H9 (cell line): ENCODE measurements at regions not wholly inside any gene's neighbourhood (a gene's known extent, or its start where the extent isn't known, plus 50 kb on each side); places are given as distances from the start of the nearest gene placed in this dataset.

Experiments used
- DNase-seq: peaks from one replicate; pipeline ENCODE4 v3.0.0-alpha.2; 2017
- H2AFZ ChIP-seq: one replicate; pipeline ENCODE4 v1.6.1; 2013; ENCODE audit warnings: mild to moderate bottlenecking, low read length, control low read depth, moderate library complexity
- H2AK5ac ChIP-seq: 2 replicates; pipeline ENCODE4 v1.6.1; 2013; ENCODE audit warnings: low read length, control low read depth, mixed read lengths; ENCODE audit not compliant: insufficient read length
- H2BK120ac ChIP-seq: one replicate; pipeline ENCODE4 v1.6.1; 2013; ENCODE audit warnings: low read depth, mild to moderate bottlenecking, low read length, control low read depth, inconsistent platforms; ENCODE audit not compliant: poor library complexity, severe bottlenecking
- H2BK12ac ChIP-seq: 2 replicates; pipeline ENCODE4 v1.6.1; 2013; ENCODE audit warnings: low read length, control low read depth, mixed read lengths, low read depth; ENCODE audit not compliant: insufficient read length
- H2BK15ac ChIP-seq: 2 replicates; pipeline ENCODE4 v1.6.1; 2013; ENCODE audit warnings: low read depth, low read length, control low read depth
- H2BK20ac ChIP-seq: one replicate; pipeline ENCODE4 v1.6.1; 2013; ENCODE audit warnings: low read depth, mild to moderate bottlenecking, low read length, control low read depth, inconsistent platforms; ENCODE audit not compliant: poor library complexity, severe bottlenecking
- H2BK5ac ChIP-seq: 2 replicates; pipeline ENCODE4 v1.6.1; 2013; ENCODE audit warnings: low read length, control low read depth, mixed read lengths; ENCODE audit not compliant: insufficient read length
- H3K14ac ChIP-seq: 2 replicates; pipeline ENCODE4 v1.6.1; 2013; ENCODE audit warnings: low read length, control low read depth; ENCODE audit not compliant: insufficient read depth
- H3K18ac ChIP-seq: 2 replicates; pipeline ENCODE4 v1.6.1; 2013; ENCODE audit warnings: low read depth, mild to moderate bottlenecking, mixed read lengths, low read length, control low read depth; ENCODE audit not compliant: insufficient read length
- H3K23ac ChIP-seq: 2 replicates; pipeline ENCODE4 v1.6.1; 2013; ENCODE audit warnings: low read length, control low read depth, mixed read lengths, low read depth; ENCODE audit not compliant: insufficient read length
- H3K23me2 ChIP-seq: 2 replicates; pipeline ENCODE4 v1.6.1; 2013; ENCODE audit warnings: low read depth, mild to moderate bottlenecking, mixed read lengths, low read length, control low read depth; ENCODE audit not compliant: insufficient read length, poor library complexity, severe bottlenecking
- H3K27ac ChIP-seq: 2 replicates; pipeline ENCODE4 v1.5.1; 2013; ENCODE audit warnings: low read length, control low read depth, mixed read lengths, low read depth; ENCODE audit not compliant: insufficient read length
- H3K27me3 ChIP-seq: 2 replicates; pipeline ENCODE4 v1.6.1; 2013; ENCODE audit warnings: low read length, control low read depth, inconsistent platforms; ENCODE audit not compliant: insufficient read depth
- H3K4ac ChIP-seq: 2 replicates; pipeline ENCODE4 v1.6.1; 2013; ENCODE audit warnings: low read depth, mild to moderate bottlenecking, control low read depth, inconsistent platforms, low read length, moderate library complexity
- H3K4me1 ChIP-seq: 2 replicates; pipeline ENCODE4 v1.6.1; 2013; ENCODE audit warnings: low read length, control low read depth, inconsistent platforms; ENCODE audit not compliant: insufficient read depth
- H3K4me2 ChIP-seq: 2 replicates; pipeline ENCODE4 v1.6.1; 2013; ENCODE audit warnings: low read length, control low read depth, mixed read lengths; ENCODE audit not compliant: insufficient read length, insufficient read depth
- H3K56ac ChIP-seq: 2 replicates; pipeline ENCODE4 v1.6.1; 2013; ENCODE audit warnings: low read depth, mild to moderate bottlenecking, mixed read lengths, low read length, control low read depth; ENCODE audit not compliant: insufficient read length
- H3K79me1 ChIP-seq: 2 replicates; pipeline ENCODE4 v1.6.1; 2013; ENCODE audit warnings: low read depth, mild to moderate bottlenecking, moderate library complexity, low read length, control low read depth, inconsistent platforms; ENCODE audit not compliant: insufficient read depth, poor library complexity, severe bottlenecking
- H3K79me2 ChIP-seq: 2 replicates; pipeline ENCODE4 v1.6.1; 2013; ENCODE audit warnings: low read length, control low read depth, inconsistent platforms; ENCODE audit not compliant: insufficient read depth
- H3K9ac ChIP-seq: 2 replicates; pipeline ENCODE4 v1.6.1; 2013; ENCODE audit warnings: low read length, control low read depth, mixed read lengths; ENCODE audit not compliant: insufficient read length; ENCODE audit errors: extremely low read depth
- H3K9me3 ChIP-seq: one replicate; pipeline ENCODE4 v1.6.1; 2013; ENCODE audit warnings: low read depth, low read length, inconsistent platforms; ENCODE audit not compliant: control insufficient read depth
- H3T11ph ChIP-seq: one replicate; pipeline ENCODE4 v1.6.1; 2013; ENCODE audit warnings: mild to moderate bottlenecking, low read length, control low read depth, inconsistent platforms
- H4K20me1 ChIP-seq: one replicate; pipeline ENCODE4 v1.6.1; 2013; ENCODE audit not compliant: control insufficient read depth, insufficient read length, insufficient read depth
- H4K5ac ChIP-seq: 2 replicates; pipeline ENCODE4 v1.6.1; 2013; ENCODE audit warnings: low read depth, mild to moderate bottlenecking, mixed read lengths, low read length, control low read depth; ENCODE audit not compliant: insufficient read length
- H4K8ac ChIP-seq: replicated peaks from 2 replicates; pipeline ENCODE4 v1.6.1; 2013; ENCODE audit warnings: low read length, control low read depth, mixed read lengths, low read depth; ENCODE audit not compliant: insufficient read length
- H4K91ac ChIP-seq: 2 replicates; pipeline ENCODE4 v1.6.1; 2013; ENCODE audit warnings: low read depth, mild to moderate bottlenecking, moderate library complexity, mixed read lengths, low read length, control low read depth; ENCODE audit not compliant: insufficient read length
- H3K27ac Mint-ChIP-seq, 3 experiments: 2 replicates in 2 of 3; 3 replicates in 1 of 3; pipeline ENCODE4 v1.8.0; 2020 to 2021; ENCODE audit warnings: mixed read lengths in 3 of 3, mild to moderate bottlenecking in 1 of 3, moderate library complexity in 1 of 3
- H3K27me3 Mint-ChIP-seq: 2 replicates; pipeline ENCODE4 v1.8.0; 2021; ENCODE audit warnings: low read depth, mild to moderate bottlenecking, moderate library complexity, mixed read lengths
- H3K36me3 Mint-ChIP-seq, 3 experiments: 2 replicates in 2 of 3; 3 replicates in 1 of 3; pipeline ENCODE4 v1.8.0; 2020 to 2021; ENCODE audit warnings: low read depth in 3 of 3, mixed read lengths in 3 of 3; ENCODE audit not compliant: insufficient read depth in 1 of 3
- H3K4me1 Mint-ChIP-seq, 2 experiments: 2 replicates each; pipeline ENCODE4 v1.8.0; 2020; ENCODE audit warnings: mixed read lengths in 2 of 2
- H3K4me3 Mint-ChIP-seq, 2 experiments: 2 replicates in 1 of 2; 3 replicates in 1 of 2; pipeline ENCODE4 v1.8.0; 2020 to 2021; ENCODE audit warnings: mild to moderate bottlenecking in 2 of 2, mixed read lengths in 2 of 2, moderate library complexity in 1 of 2
- H3K9me3 Mint-ChIP-seq, 2 experiments: 2 replicates in 1 of 2; 3 replicates in 1 of 2; pipeline ENCODE4 v1.8.0; 2020; ENCODE audit warnings: mild to moderate bottlenecking in 2 of 2, mixed read lengths in 2 of 2, moderate library complexity in 1 of 2
- WGBS: extraction: QIAGEN DNeasy Blood & Tissue Kit; methylation state at CpG from one replicate; pipeline ENCODE4 v1.1.7; 2013; ENCODE audit warnings: missing lambda C conversion rate, low lambda C conversion rate, mixed read lengths; ENCODE audit not compliant: insufficient read length; ENCODE audit errors: extremely low coverage; 5-methylcytosine and 5-hydroxymethylcytosine counted together
- TF ChIP-seq, protein P1 (sequence below): fragments of 200-600 bp; sonication (generic); conservative IDR thresholded peaks from 3 replicates; pipeline ENCODE4 v1.8.0; 2021; ENCODE audit warnings: antibody characterized with exemption, mild to moderate bottlenecking

DNA sequence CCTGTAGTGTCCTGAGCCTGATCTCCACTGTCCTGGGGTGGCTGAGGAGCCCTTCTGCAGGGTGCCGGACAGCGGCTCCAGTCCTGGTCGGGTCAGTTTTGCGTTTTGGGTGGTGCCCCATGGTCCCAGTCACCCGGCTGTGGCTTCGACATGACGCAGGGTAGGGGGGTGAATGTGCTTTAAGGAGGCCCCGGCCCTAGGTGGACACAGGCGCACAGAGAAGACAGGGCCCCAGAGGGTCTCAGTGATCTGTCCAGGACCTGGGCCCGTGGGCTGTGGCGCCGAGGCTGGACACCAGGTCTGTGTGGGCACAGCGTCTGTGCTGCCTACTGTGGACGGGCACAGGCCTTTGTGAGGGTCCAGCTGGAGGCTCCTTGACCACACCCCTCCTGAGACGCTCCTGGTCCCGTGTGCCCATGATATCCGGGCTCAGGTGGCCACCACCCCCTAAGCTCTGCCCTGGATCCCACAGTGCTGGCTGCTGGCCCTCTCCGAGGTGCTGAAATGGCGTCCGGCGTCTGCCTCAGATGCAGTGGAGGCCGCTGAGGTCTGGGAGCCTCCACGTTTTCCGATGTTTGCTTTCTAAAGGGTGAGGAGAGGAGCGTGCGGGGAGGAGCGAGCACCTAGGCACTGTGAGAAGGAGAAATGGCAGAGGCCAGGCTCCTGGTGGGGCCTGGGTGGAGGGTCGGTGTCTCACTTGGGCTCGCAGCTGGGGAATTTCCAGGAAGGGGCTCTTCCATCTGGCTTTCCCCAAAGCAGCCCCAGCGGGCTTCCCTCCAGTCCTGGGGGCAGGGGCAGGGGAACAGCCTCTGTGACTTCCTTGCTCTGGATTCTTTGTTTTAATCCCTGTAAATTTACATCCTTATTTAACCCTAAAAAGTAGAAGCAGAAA is 56.1 kb upstream of the ACSF3 start:
- WGBS: no CpG with 5 or more reads among the region's 30 CpGs
- Histone ChIP-seq H3K9ac (no peak overlapping the region), H3K4me2 (no peak overlapping the region), H4K8ac (no peak overlapping the region), H4K5ac (no peak overlapping the region), H3K4me1 (no peaks in the 10 kb centered on the region; the same call in 1 of the 2 replicates), H2BK20ac (no peak overlapping the region), H3K18ac (no peak overlapping the region), H2AK5ac (no peak overlapping the region), H3K9me3 (no peaks in the 10 kb centered on the region), H3K4ac (no peak overlapping the region), H3K23me2 (peaks cover 6% of the 10 kb centered on the region), H4K20me1 (no peaks in the 10 kb centered on the region), H3K56ac (no peak overlapping the region), H2BK120ac (no peak overlapping the region), H4K91ac (no peak overlapping the region), H3K23ac (no peak overlapping the region), H2BK5ac (no peak overlapping the region), H2AFZ (no peak overlapping the region), H3K27ac (no peak overlapping the region), H3K79me1 (no peaks in the 10 kb centered on the region), H2BK15ac (no peak overlapping the region), H3T11ph (no peak overlapping the region), H3K14ac (no peak overlapping the region), H2BK12ac (no peak overlapping the region), H3K27me3 (no peaks in the 10 kb centered on the region), H3K79me2 (no peaks in the 10 kb centered on the region)
- Mint-ChIP-seq H3K4me1 (peaks cover 7 to 30% of the 10 kb centered on the region in 2 experiments), H3K27ac (no peak overlapping the region; a peak in 1 of 7 replicates), H3K9me3 (no peaks in the 10 kb centered on the region; a peak in 1 of 5 replicates), H3K36me3 (no peaks in the 10 kb centered on the region), H3K4me3 (no peak overlapping the region), H3K27me3 (peaks cover 10% of the 10 kb centered on the region)
- TF ChIP-seq, protein P1, sequence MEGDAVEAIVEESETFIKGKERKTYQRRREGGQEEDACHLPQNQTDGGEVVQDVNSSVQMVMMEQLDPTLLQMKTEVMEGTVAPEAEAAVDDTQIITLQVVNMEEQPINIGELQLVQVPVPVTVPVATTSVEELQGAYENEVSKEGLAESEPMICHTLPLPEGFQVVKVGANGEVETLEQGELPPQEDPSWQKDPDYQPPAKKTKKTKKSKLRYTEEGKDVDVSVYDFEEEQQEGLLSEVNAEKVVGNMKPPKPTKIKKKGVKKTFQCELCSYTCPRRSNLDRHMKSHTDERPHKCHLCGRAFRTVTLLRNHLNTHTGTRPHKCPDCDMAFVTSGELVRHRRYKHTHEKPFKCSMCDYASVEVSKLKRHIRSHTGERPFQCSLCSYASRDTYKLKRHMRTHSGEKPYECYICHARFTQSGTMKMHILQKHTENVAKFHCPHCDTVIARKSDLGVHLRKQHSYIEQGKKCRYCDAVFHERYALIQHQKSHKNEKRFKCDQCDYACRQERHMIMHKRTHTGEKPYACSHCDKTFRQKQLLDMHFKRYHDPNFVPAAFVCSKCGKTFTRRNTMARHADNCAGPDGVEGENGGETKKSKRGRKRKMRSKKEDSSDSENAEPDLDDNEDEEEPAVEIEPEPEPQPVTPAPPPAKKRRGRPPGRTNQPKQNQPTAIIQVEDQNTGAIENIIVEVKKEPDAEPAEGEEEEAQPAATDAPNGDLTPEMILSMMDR: no peak
- peak; percentile 74 for DNase-seq
